GM10248 (cell line): ENCODE measurements at regions not wholly inside any gene's neighbourhood (a gene's known extent, or its start where the extent isn't known, plus 50 kb on each side); places are given as distances from the start of the nearest gene placed in this dataset.
"Not testable (repeated sequence)": the region's sequence is repeated elsewhere in the genome, so short reads cannot be mapped to it uniquely, and the experiment has no call there.

Experiments
- CTCF ChIA-PET: fragments of 300-600 bp; sonication (Branson Sonifier 250); formaldehyde crosslinking; extraction: SDS; loops from one replicate; lab custom pipeline; 2021; ENCODE audit warnings: antibody characterized with exemption; lab: Yijun Ruan, JAX
- POLR2A ChIA-PET: fragments of 350-650 bp; sonication (Branson Sonifier 250); formaldehyde crosslinking; extraction: SDS; loops from one replicate; lab custom pipeline; 2020; ENCODE audit warnings: antibody characterized with exemption; lab: Yijun Ruan, JAX
- DNase-seq: peaks from one replicate; pipeline ENCODE4 v3.0.0; 2012; ENCODE audit errors: extremely low spot score
- CTCF ChIP-seq: IDR thresholded peaks from 2 replicates; pipeline ENCODE4 v1.5.1; 2012; ENCODE audit warnings: mild to moderate bottlenecking, low read depth; ENCODE audit errors: extremely low read depth, missing control alignments, control extremely low read depth

GRCh38 chr3:106063909-106064308 lies 195.1 kb upstream of the CBLB start:
- no peak for TF ChIP-seq CTCF
- POLR2A ChIA-PET: no interaction called here

GRCh38 chr3:106065831-106066230 lies 197.0 kb upstream of the CBLB start:
- POLR2A ChIA-PET: no interaction called here
- TF ChIP-seq CTCF: no peak
- no peak for DNase-seq
- CTCF ChIA-PET: no interaction called here

More at GRCh38 chr3:106063909-106064308, 195.1 kb upstream of the CBLB start:
- no peak for DNase-seq
- CTCF ChIA-PET: no interaction called here

- DNase-seq: no peak
- POLR2A ChIA-PET: no interaction called here
- TF ChIP-seq CTCF: no peak
- CTCF ChIA-PET: no interaction called here
These were observed 198.9 kb upstream of the CBLB start for GRCh38 chr3:106067711-106068110.

GRCh38 chr3:106068381-106068780 lies 199.6 kb upstream of the CBLB start:
- TF ChIP-seq CTCF: no peak
- DNase-seq: no peak
- ChIA-PET CTCF (no interaction called here), POLR2A (no interaction called here)

GRCh38 chr3:106068795-106069194 lies 200.0 kb upstream of the CBLB start:
- ChIA-PET CTCF (no interaction called here), POLR2A (no interaction called here)
- TF ChIP-seq CTCF: no peak
- peak; percentile 21 for DNase-seq

- no peak for DNase-seq
- no peak for TF ChIP-seq CTCF
- CTCF ChIA-PET: no interaction called here
- POLR2A ChIA-PET: no interaction called here
These were observed 201.4 kb upstream of the CBLB start for GRCh38 chr3:106070187-106070586.

- TF ChIP-seq CTCF: no peak
- no peak for DNase-seq
- ChIA-PET POLR2A (no interaction called here), CTCF (no interaction called here)
These were observed 202.5 kb upstream of the CBLB start for GRCh38 chr3:106071306-106071705.

GRCh38 chr3:106072596-106072995 lies 203.8 kb upstream of the CBLB start:
- POLR2A ChIA-PET, DNase-seq, CTCF ChIA-PET: not testable (repeated sequence)

- DNase-seq, POLR2A ChIA-PET, CTCF ChIA-PET: not testable (repeated sequence)
These were observed 205.0 kb upstream of the CBLB start for GRCh38 chr3:106073806-106074205.

- POLR2A ChIA-PET, CTCF ChIA-PET, DNase-seq: not testable (repeated sequence)
These were observed 206.9 kb upstream of the CBLB start for GRCh38 chr3:106075731-106076130.
